Psoas muscle (tissue), 7 donors: ENCODE measurements at regions not wholly inside any gene's neighbourhood (a gene's known extent, or its start where the extent isn't known, plus 50 kb on each side); places are given as distances from the start of the nearest gene placed in this dataset.

Experiments used
- ATAC-seq, 4 donors: fragments of 200-7000 bp; cut with Tn5 transposase; one replicate each; pipeline ENCODE4 v1.9.1; 2020; ENCODE audit warnings: moderate library complexity in 3 of 4, mild to moderate bottlenecking in 2 of 4
- DNase-seq, 2 donors: peaks; one replicate each; pipeline ENCODE4 v3.0.0-alpha.2; 2020
- H3K27ac ChIP-seq: fragments of 200-600 bp; one replicate; pipeline ENCODE4 v1.8.0; 2022
- H3K27me3 ChIP-seq, 3 donors: fragments of 200-600 bp in 1 of 3; one replicate each; pipeline versions ENCODE4 v1.6.1 to v1.8.0; 2013 to 2022; ENCODE audit warnings: low read length in 2 of 3, mild to moderate bottlenecking in 2 of 3, moderate library complexity in 1 of 3; ENCODE audit not compliant: insufficient read depth in 3 of 3
- H3K36me3 ChIP-seq, 2 donors: fragments of 200-600 bp in 1 of 2; one replicate each; pipeline versions ENCODE4 v1.6.1 to v1.8.0; 2013 to 2022; ENCODE audit warnings: low read depth in 1 of 2, mild to moderate bottlenecking in 1 of 2, moderate library complexity in 1 of 2; ENCODE audit not compliant: insufficient read depth in 1 of 2
- H3K4me1 ChIP-seq: fragments of 200-600 bp; one replicate; pipeline ENCODE4 v1.8.0; 2022
- H3K4me3 ChIP-seq: fragments of 200-600 bp; one replicate; pipeline ENCODE4 v1.8.0; 2022; ENCODE audit warnings: mild to moderate bottlenecking
- H3K9me3 ChIP-seq: fragments of 200-600 bp; one replicate; pipeline ENCODE4 v1.8.0; 2022
- WGBS, 3 donors: extraction: QIAGEN DNeasy Blood & Tissue Kit; methylation state at CpG; one replicate each; pipeline versions ENCODE4 v1.1.6 to v1.1.7; 2013; 5-methylcytosine and 5-hydroxymethylcytosine counted together
- intact Hi-C, 2 donors: fragments of 100-400 bp; cut with DNase I; formaldehyde crosslinking; loops; one replicate each; pipeline versions ENCODE4 v1.11.0 to v1.14.2; 2022
- TF ChIP-seq, protein P1 (sequence below): fragments of 200-600 bp; IDR thresholded peaks from one replicate; pipeline ENCODE4 v1.8.0; 2022; ENCODE audit warnings: antibody characterized with exemption
- donor health status: healthy with polysubstance abuse.
- donor health status: DM: no; HTN: no; CAD: no; lungs with moderate emphysema.
- donor health status: Bipolar disorder and iron deficiency.
- donor health status: healthy.
- donor health status: DM: yes; HTN: yes; CAD: no.
- donor health status: DM: no; HTN: no; CAD: no.
- donor health status: DM: yes; HTN: yes; CAD: no.

DNA sequence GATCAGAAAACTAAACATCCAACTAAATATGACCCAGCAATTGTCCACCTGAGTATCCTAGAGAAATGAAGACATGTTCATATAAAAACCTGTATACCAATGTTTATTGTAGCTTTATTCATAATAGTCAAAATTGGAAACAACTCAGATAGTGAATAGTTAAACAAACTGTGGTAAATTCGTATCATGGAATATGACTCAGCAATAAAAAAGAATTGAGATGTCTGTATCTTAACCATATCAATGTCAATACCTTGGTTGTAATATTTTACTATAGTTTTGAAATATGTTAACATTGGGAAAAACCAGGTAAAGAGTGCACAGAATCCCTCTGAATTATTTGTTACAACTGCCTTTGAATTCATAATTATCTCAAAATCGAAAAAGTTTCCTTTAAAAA, 159.3 kb upstream of the GAP43 start:
- 78 to 79% (median 79%) methylated on average over 2 of the region's 2 CpGs for WGBS, 3 donors
- DNase-seq (no peak), ATAC-seq (no peak)
- H3K27ac ChIP-seq, result no peak overlapping the region
- H3K4me1 ChIP-seq, result no peaks in the 10 kb centered on the region
- TF ChIP-seq, protein P1, sequence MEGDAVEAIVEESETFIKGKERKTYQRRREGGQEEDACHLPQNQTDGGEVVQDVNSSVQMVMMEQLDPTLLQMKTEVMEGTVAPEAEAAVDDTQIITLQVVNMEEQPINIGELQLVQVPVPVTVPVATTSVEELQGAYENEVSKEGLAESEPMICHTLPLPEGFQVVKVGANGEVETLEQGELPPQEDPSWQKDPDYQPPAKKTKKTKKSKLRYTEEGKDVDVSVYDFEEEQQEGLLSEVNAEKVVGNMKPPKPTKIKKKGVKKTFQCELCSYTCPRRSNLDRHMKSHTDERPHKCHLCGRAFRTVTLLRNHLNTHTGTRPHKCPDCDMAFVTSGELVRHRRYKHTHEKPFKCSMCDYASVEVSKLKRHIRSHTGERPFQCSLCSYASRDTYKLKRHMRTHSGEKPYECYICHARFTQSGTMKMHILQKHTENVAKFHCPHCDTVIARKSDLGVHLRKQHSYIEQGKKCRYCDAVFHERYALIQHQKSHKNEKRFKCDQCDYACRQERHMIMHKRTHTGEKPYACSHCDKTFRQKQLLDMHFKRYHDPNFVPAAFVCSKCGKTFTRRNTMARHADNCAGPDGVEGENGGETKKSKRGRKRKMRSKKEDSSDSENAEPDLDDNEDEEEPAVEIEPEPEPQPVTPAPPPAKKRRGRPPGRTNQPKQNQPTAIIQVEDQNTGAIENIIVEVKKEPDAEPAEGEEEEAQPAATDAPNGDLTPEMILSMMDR, result no peak
- intact Hi-C loops, result no loop called here
- H3K36me3 ChIP-seq, result no peaks in the 10 kb centered on the region
- no peak overlapping the region for H3K4me3 ChIP-seq
- no peaks in the 10 kb centered on the region for H3K27me3 ChIP-seq
- no peaks in the 10 kb centered on the region for H3K9me3 ChIP-seq

DNA sequence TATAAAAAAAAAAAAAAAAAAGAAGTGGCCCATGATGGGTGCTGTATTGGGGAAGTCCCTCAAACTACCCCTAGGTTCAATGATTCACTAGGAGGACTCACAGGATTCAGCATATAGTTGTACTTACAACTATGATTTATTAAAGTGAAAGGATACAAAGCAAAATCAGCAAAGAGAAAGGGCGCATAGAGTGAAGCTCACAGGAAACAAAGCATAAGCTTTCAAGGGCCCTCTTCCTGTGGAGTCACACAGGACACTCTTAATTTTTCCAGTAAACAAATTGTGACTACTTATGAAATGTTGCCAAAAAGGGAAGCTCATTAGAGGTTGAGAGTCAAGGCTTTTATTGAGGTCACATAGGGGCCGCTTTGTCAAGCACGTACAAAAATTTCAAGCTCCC, 153.7 kb upstream of the GAP43 start:
- no peaks in the 10 kb centered on the region for H3K36me3 ChIP-seq
- no peaks in the 10 kb centered on the region for H3K9me3 ChIP-seq
- H3K4me3 ChIP-seq, result no peak overlapping the region
- intact Hi-C loops, result no loop called here
- H3K4me1 ChIP-seq, result no peaks in the 10 kb centered on the region
- WGBS, 3 donors, result 18 to 30% (median 18%) methylated on average over 3 of the region's 3 CpGs
- H3K27ac ChIP-seq, result no peak overlapping the region
- TF ChIP-seq, protein P1, result no peak
- DNase-seq, result no peak
- no peak for ATAC-seq
- H3K27me3 ChIP-seq, result no peaks in the 10 kb centered on the region

DNA sequence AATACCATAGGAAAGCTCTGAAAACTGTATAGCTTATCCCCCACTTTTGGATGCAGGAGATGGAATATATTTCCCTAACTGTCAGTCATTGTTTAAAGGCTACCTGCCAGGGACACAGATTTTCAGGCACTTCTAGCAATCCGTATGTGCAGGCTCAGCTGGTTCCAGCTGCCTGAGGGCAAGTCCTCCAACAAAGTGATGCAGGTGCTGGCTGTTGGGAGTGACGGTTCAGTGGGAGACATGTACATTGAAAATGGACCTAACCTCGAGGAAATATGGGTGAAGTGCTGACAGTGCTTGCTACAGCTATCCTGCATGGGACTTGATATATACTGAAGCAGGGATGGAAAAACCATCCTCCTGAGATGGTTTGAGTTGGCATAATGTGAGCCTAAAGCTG, 153.1 kb upstream of the GAP43 start:
- H3K4me1 ChIP-seq, result no peaks in the 10 kb centered on the region
- H3K4me3 ChIP-seq, result no peak overlapping the region
- no peaks in the 10 kb centered on the region for H3K27me3 ChIP-seq
- H3K27ac ChIP-seq, result no peak overlapping the region
- TF ChIP-seq, protein P1, result no peak
- intact Hi-C loops, result no loop called here
- no peak for DNase-seq
- no peaks in the 10 kb centered on the region for H3K9me3 ChIP-seq
- no peaks in the 10 kb centered on the region for H3K36me3 ChIP-seq
- no peak for ATAC-seq
- WGBS, 3 donors, result 33 to 37% (median 35%) methylated on average over 3 of the region's 3 CpGs

DNA sequence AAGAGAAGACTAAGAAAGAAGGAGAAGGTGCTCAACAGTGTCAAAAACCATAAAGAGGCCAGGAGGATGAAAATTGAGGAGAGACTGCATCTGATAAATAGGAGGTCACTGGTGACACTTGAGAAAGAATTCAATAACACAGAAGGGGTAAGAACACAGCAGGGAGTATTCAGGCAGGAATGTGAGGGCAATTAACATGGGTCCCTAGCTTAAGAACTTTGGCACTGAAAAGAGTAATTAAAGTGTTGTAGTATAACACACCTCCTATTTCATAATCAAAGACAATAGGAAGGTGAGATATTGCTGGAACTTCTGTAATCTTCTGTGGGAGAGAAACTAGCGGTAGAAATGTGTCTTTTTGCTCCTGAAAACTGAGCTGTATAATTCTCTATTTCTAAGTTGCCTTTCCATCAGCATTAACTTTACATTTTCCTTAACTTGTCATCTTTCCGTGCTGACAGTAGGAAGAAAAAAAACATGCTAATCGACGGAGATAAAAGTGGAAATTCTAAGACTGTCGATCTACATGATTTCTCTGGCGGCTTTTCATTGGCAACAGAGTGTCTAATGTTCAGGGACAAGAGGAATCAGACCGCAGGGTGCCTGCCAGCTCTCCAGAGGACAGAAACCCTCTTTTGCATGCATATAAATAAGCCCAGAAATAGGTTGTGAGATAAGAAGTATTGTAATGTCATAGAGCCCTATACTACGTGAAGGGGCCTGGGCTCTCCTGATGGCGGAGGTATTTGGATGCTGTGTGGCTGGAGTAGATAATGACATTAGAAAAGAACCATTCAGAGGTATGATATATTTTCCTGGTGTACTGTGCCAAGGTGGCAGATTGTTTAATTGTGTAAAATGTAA, 147.9 kb upstream of the GAP43 start:
- intact Hi-C loops, result no loop called here
- no peak overlapping the region for H3K27ac ChIP-seq
- no peaks in the 10 kb centered on the region for H3K4me1 ChIP-seq
- no peak overlapping the region for H3K4me3 ChIP-seq
- H3K9me3 ChIP-seq, result no peaks in the 10 kb centered on the region
- H3K36me3 ChIP-seq, result no peaks in the 10 kb centered on the region
- WGBS, 3 donors, result 78 to 80% (median 79%) methylated on average over 9 of the region's 9 CpGs
- H3K27me3 ChIP-seq, result no peaks in the 10 kb centered on the region
- TF ChIP-seq, protein P1, result no peak
- ATAC-seq (no peak), DNase-seq (no peak)

DNA sequence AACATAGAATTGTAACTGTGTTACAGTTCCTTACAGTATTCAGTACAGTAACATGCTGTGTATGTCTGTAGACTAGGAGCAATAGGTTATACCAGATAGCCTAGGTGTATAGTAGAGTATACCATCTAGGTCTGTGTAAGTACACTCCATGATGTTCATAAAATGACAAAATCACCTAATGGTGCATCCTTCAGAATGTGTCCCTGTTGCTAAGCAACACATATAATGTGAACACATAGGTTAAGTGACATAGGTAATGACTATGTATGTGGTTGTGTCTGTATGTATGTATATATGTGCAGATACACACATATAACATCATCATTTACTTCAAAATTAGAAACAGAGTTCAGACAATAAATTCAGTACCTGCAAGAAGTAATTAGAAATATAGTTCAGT, 146.8 kb upstream of the GAP43 start:
- H3K4me1 ChIP-seq, result no peaks in the 10 kb centered on the region
- H3K4me3 ChIP-seq, result no peak overlapping the region
- TF ChIP-seq, protein P1, result no peak
- no peak for DNase-seq
- intact Hi-C loops, result no loop called here
- no peak overlapping the region for H3K27ac ChIP-seq
- H3K27me3 ChIP-seq, result peaks cover 0 to 2% (median 0%) of the 10 kb centered on the region in 3 donors
- H3K9me3 ChIP-seq, result no peaks in the 10 kb centered on the region
- no peak for ATAC-seq
- no peaks in the 10 kb centered on the region for H3K36me3 ChIP-seq
